ENCODE measurements at regions not wholly inside any gene's neighbourhood (a gene's known extent, or its start where the extent isn't known, plus 50 kb on each side); places are given as distances from the start of the nearest gene placed in this dataset.
"Not testable (repeated sequence)": the region's sequence is repeated elsewhere in the genome, so short reads cannot be mapped to it uniquely, and the experiment has no call there.

GRCh38 chr10:11691319-11691755 lies 50.8 kb upstream of the ECHDC3 start:
- DNase-seq, result no peak

- no peak for DNase-seq
Observed at GRCh38 chr10:11689945-11690736, 52.0 kb upstream of the ECHDC3 start.

GRCh38 chr10:11688448-11688795 lies 53.8 kb upstream of the ECHDC3 start:
- DNase-seq, result not testable (repeated sequence)

- DNase-seq, result no peak
Observed at GRCh38 chr10:11687779-11688447, 54.3 kb upstream of the ECHDC3 start.

- DNase-seq, result no peak
Observed at GRCh38 chr10:11687357-11687771, 54.8 kb upstream of the ECHDC3 start.

DNA sequence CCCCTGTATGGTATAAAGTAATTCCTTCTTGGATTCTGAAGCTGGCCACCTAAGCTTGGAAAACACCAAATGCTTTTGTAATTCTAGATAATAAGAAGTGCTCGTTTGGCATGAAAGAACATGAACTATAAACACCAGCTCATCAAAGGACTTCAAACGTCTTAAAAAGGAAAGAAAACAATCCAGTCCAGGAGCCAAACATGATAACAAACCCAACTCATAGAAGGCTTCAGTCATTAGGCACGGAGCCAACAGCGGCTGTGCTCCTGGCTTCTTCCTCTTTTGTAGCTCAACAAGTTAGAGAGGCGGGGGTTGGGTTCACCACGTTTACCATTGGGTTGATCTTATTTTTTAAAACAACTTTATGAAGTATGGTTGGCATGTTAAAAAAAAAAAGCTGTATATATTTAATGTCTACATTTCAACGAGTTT lies 56.4 kb upstream of the ECHDC3 start:
- DNase-seq, result no peak

DNA sequence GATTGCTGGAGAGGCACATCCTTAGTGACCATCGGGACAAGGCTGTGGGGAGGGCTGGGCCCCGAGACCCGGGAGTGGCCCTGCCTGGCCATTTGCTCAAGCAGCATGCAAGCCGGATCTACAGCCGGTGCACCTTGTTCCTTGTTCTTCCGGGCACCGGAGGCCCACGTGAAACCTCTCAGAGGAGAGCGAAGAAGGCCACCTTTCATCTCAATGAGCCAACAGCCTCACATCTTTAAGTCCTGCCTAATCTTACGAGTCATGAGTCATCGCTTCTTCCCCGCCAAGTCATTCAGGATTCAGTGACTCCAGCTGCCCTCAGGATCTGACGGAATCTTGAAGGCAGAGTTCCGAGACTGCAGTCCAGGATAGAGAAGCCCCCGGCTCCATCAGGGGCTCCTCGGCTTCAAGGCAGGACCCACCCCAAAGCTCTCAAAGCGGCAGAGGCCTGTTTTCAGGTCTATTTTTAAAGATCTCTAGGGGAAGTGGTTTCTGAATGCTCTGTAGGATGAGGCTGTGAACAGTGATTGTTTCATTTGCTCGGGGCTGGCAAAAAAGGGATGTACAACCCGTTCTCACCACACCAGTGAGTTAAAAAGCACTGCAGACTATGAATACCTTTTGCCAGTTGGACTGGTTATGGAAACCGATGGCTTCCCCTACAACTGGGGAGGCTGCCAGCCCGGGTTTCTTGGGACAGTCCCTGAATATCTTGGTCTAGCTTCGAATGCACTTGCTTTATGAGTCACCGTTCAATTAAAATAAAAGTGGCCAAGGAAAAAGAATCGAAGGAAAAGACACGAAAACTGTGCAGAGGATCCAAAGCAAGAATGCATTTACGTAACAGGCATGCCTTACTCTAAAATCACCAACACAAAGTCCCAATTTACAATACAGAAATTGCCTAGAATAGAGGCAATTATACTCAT lies 57.2 kb upstream of the ECHDC3 start:
- peak; percentile 52 for DNase-seq

GRCh38 chr10:11684341-11684716 lies 57.9 kb upstream of the ECHDC3 start:
- DNase-seq, result not testable (repeated sequence)

- DNase-seq, result no peak
Observed at GRCh38 chr10:11683529-11684320, 58.5 kb upstream of the ECHDC3 start.

GRCh38 chr10:11682851-11683250 lies 59.3 kb upstream of the ECHDC3 start:
- DNase-seq, result no peak

DNA sequence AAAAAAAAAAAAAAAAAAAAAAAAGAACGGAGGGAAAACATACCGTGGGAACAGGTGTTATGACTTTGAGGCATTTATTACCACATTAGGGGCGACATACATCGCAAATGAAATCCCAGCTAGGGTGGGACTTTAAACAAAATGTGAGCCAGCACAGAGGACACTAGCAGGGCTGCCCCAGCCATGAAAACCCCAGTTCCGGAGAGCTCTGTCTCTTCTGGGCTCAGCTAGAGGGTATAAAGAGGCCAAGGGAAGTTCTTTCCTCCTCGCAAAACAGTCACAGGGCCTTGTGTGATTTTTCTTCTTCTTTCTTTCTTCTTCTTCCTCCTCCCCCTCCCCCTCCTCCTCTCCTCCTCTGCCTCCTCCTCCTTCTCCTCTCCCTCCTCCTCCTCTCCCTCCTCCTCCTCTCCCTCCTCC lies 59.9 kb upstream of the ECHDC3 start:
- no peak for DNase-seq

- no peak for DNase-seq
Observed at GRCh38 chr10:11680496-11680895, 61.7 kb upstream of the ECHDC3 start.

DNA sequence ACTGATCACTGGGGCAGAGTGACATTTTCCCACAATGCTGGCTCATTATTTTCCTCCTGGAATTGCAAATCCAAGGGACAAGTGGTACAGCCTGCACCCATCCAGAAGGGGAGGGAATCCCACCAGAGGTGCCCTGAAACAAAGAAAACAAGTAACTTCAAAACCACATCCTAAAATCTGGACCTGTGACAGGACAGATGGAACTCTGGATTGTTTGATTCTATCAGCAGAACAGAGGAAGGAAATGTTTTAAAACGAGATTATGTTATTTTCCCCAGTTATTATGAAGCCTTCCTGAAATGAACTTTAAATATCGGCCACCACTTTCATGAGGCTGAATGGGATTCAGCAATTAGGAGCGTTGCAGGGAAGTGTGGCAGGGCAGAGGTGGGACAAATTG lies 62.2 kb upstream of the ECHDC3 start:
- no peak for DNase-seq

DNA sequence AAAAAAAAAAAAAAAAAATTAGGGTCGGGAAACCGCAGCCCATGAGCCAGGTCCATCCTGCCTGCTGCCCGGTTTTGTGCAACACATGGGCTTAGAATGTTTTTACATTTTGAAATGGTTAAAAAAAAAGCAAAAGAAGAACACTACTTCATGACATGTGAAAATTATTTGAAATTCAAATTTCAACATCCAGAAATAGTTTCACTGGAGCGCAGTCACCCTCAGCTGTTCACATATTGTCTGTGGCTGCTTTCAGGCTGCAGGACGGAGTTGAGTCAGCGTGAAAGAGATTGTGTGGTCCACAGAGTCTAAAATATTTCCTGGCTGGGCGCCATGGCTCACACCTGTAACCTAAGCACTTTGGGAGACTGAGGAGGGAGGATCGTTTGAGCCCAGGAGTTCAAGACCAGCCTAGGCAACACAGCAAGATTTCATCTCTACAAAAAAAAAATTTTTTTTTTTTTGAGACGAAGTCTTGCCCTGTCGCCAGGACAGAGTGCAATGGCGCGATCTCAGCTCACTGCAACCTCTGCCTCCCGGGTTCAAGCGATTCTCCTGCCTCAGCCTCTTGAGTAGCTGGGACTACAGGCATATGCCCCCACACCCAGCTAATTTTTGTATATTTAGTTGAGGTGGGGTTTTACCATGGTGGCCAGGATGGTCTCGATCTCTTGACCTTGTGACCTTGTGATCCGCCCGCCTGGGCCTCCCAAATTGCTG lies 63.9 kb upstream of the ECHDC3 start:
- DNase-seq, result no peak

DNA sequence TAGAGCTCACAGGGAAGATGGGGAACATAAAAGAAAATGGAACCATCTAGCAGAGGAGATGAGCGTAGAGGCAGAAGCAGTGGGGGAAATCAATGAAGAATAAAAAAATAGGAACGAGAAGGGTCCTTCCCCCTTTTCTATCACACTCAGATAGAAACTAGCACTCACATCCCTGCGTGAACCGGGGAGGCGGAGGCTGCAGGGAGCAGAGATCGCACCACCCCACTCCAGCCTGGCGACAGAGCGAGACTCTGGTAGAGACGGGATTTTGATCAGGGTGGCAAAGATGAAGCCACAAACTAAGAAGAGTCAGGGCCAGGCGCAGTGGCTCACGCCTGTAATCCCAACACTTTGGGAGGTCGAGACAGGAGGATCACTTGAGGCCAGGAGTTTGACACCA lies 64.7 kb upstream of the ECHDC3 start:
- no peak for DNase-seq

- DNase-seq, result no peak
Observed at GRCh38 chr10:11673346-11674280, 62.2 kb upstream of the USP6NL start.

DNA sequence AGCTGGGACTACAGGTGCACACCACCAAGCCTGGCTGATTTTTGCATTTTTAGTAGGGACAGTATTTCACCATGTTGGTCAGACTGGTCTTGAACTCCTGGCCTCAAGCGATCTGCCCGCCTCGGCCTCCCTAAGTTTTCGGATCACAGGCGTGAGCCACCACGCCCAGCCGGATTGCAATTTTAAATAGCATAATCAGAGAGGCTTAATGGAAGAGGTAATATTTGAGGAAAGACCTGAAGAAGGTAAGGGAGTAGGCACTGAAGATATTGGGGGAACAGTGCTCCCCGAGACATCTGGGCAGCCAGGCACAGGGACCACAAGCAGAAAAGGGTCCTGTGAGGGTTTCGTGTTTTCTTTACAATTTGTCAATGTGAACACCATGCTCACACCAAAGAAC lies 61.4 kb upstream of the USP6NL start:
- DNase-seq, result no peak

- DNase-seq, result no peak
Observed at GRCh38 chr10:11670381-11670780, 58.9 kb upstream of the USP6NL start.

DNA sequence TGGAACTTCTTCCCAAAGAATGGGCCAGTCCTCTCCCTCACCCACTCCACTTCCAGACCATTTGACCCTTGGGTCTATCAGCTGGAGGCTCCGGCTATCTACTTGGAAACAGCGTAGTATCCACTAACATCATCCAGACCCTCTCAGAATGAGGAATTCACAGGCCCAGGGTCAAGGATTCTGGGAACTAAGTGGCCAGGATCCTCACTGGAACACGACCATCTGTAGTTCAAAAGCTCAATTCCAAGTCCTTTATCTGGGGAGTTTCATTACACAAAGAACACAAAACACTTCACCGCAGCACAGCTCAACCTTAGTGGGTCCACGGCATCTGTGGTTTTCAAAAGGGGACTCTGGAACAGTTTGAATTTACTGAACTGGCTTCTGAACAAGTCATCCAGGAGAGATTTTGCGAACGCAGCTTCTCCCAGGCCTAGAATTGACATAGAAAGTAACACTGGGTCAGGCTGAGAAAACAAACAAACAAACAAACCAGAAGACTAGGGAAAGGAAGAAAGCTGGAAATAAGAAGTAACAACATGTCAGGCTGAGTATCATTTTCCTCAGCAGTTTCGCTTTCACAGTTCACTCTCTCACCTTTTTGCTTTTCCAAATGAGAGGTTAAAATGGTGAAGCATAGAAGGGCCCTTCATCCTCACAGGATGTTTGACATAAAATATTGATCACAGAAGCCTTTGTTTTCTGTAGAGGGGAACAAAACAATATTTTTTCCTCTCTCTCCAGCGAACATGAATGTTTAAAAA lies 57.6 kb upstream of the USP6NL start:
- no peak for DNase-seq

DNA sequence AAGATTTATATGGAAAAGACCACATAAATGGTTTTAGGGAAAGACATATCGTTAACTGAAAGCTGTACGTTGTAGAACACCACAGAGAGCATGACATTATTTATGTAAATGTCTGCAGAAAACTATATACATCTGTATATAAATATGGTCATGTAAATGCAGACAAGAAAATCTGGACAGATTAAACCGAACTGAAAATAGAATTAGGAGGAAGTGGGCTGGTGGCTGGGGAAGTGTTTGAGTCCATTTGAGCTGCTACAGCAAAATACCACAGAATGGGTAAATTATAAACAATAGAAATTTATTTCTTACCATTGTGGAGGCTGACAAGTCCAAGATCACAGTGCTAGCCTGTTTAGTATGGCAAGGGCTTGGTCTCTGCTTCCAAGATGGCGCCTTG lies 56.3 kb upstream of the USP6NL start:
- DNase-seq, result no peak

All from activated naive CD4-positive, alpha-beta T cell treated with Interleukin-2 at 50 U/mL for 16 hours (primary cell).